ENCODE measurements at regions not wholly inside any gene's neighbourhood (a gene's known extent, or its start where the extent isn't known, plus 50 kb on each side); places are given as distances from the start of the nearest gene placed in this dataset.

DNA sequence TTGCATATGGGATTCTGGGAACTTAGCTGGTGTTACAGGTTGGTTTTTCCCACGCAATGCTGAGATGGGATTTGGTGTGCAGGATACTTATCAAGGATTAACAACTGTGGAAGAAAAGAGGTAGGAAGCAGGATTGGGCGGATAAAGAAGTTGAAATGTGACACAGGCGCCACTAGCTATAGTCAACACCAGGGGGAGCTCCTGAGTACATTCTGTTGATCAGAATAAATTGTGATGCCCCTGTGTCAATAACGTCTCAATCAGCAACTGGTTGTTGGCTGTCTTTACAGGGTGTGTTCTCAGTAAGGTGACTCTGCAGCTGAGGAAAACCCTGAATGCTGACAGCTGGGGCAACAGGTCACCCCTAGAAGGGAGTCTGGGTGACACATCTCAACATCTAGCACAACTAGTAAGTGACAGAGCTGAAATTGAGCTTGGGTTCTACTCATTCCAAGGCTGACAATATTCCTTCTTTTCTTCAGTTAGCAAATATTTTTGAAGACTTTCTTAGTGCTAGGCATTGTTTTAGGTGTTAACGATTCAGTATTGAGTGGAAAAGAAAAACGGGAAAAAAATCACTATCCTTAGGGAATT lies 143.0 kb downstream of the ARL6IP6 start:
- peak; percentile 46 for DNase-seq

DNA sequence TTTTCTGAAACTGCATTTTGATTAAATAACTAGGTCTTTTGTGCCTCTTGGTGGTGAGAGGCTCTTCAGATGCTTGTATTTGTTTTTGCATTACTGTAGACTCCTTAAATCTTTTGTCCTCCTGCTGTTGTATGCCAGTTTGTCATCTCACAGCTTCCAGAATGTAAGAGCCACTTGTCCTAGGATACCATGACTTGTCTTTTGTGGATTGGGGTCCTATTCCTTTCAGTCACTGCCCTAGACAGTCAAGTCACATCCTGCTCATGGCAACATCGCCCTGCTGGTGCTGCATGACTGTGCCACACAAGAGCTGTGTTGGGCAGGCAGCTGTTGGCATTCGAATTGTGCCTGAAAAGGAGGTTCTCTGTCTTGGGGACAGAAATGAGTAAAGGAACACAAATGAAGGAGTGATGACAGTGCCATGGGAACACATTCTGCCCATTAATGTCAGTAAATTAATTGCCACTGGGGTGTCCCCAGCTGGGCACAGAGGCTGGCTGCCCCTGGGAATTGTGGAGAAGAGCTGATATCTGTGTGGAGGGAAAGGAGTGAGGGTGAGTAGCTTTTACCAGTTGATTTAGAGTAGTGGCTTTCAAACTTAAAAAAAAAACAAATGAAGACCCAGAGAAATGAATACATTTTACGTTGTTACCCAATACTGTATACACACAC lies 140.3 kb downstream of the ARL6IP6 start:
- DNase-seq = no peak

- DNase-seq = no peak
Measured at GRCh38 chr2:152846697-152847470, 128.5 kb downstream of the ARL6IP6 start.

DNA sequence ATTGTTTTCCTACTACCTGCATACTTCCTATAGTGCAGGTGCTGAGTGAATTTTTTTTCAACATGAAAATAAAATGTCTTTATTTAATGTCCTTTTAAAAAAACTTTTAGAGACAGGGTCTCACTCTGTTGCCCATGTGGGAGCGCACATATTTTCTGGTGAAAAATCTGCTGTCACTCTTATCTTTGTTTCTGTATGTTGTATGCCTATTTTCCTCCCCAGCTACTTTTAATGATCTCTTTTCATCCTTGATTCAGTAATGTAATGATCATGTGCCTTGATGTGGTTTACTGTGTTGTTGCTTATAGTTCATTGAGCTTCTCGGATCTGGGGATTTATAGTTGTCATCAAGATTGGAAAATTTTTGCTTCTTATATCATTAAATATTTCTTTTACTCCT lies 117.3 kb downstream of the ARL6IP6 start:
- no peak for DNase-seq

DNA sequence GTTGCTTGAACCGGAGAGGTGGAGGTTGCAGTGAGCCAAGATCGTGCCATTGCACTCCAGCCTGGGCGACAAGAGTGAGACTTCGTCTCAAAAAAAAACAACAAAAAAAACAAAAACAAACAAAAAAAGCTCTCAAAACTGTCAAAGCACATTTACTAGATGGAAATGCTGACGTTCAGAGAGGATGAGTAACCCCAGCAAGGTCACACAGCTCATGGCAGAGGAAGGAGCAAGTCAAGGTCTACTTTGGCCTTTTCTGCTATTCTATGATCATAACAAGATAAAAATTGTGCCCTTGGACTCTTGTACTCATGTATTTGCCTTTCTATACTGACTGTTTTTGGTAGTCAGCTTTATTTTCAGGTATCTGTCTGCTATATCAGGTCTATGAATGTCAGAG lies 109.5 kb downstream of the ARL6IP6 start:
- DNase-seq = no peak

- DNase-seq = peak; percentile 11
Measured at GRCh38 chr2:152826581-152827279, 108.3 kb downstream of the ARL6IP6 start.

- no peak for DNase-seq
Measured at GRCh38 chr2:152825834-152826233, 107.4 kb downstream of the ARL6IP6 start.

GRCh38 chr2:152823905-152824304 lies 105.5 kb downstream of the ARL6IP6 start:
- DNase-seq = no peak

- DNase-seq = no peak
Measured at GRCh38 chr2:152822676-152823075, 104.3 kb downstream of the ARL6IP6 start.

GRCh38 chr2:152820048-152820447 lies 101.6 kb downstream of the ARL6IP6 start:
- DNase-seq = no peak

DNA sequence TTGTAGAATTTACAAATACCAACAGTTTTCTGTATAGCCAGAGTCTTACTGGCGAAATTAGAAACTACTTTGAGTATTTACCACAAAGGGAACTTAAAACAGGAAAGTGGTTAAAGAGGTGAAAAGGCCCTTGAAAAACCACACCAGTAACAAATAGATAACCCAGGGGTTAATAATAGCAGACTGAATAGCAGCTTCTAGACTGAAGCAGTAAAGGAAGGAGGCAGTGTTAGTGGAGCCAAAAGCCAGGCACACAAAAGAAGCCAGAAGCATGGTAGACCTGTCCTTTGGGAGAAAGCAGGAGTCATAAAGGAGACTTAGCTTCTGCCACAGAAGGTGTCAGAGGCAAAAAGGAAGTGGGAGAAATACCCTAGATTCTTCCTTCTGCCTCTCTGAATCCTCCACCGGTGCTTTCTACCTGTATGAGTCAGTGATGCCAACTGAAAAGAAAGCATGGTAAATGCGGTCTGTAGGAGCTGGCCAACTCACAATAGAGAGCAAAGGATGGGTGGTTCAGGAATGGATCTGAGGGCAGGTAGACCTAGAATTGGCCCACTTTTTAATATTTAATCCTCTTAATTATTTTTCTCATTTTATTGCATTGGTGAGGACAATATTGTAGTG lies 97.3 kb downstream of the ARL6IP6 start:
- DNase-seq = no peak

- DNase-seq = no peak
Measured at GRCh38 chr2:152814475-152815030, 96.1 kb downstream of the ARL6IP6 start.

DNA sequence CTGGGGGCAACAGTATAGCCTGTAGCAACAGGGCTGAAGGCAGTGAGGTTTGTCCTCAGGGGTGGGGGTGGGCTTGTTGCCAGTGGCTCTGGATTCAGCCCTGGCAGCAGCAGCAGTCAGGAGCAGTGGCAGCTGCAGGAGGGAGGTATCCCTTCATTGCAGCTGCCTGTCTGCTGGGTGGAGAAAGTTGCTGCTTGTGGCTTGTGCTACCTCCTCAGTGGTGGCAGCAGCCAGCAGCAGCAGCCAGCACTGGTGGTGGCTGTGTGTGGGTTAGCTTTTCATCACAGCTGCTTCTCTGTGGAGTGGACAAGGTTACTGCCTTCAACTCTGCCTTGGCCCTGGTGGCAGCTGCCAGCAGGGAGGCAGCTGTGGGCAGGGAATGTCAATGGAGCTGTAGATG lies 94.9 kb downstream of the ARL6IP6 start:
- DNase-seq = no peak
